HEK293T (cell line): ENCODE measurements at regions not wholly inside any gene's neighbourhood (a gene's known extent, or its start where the extent isn't known, plus 50 kb on each side); places are given as distances from the start of the nearest gene placed in this dataset.

Experiments used
- CTCF ChIA-PET: fragments of 350-600 bp; formaldehyde crosslinking; extraction: SDS; loops from one replicate; lab custom pipeline; 2021; ENCODE audit warnings: antibody characterized with exemption, inconsistent platforms; lab: Yijun Ruan, JAX
- POLR2A ChIA-PET: fragments of 350-600 bp; formaldehyde crosslinking; extraction: SDS; loops from one replicate; lab custom pipeline; 2020; ENCODE audit warnings: antibody characterized with exemption, inconsistent platforms; lab: Yijun Ruan, JAX
- DNase-seq: peaks from one replicate; pipeline ENCODE4 v3.0.0; 2012; ENCODE audit warnings: mixed read lengths; ENCODE audit errors: extremely low spot score
- ARNT ChIP-seq: fragments of 450-650 bp; IDR thresholded peaks from 2 replicates; pipeline ENCODE4 v1.6.1; 2017; ENCODE audit warnings: mild to moderate bottlenecking
- BHLHE40 ChIP-seq: fragments of 450-650 bp; IDR thresholded peaks from 2 replicates; pipeline ENCODE4 v1.6.1; 2016; ENCODE audit warnings: mild to moderate bottlenecking, moderate library complexity, borderline replicate concordance
- CTBP1 ChIP-seq: fragments of 450-650 bp; IDR thresholded peaks from 2 replicates; pipeline ENCODE4 v1.6.1; 2016; ENCODE audit warnings: borderline replicate concordance
- ELF4 ChIP-seq: fragments of 450-650 bp; IDR thresholded peaks from 2 replicates; pipeline ENCODE4 v1.6.1; 2017; ENCODE audit warnings: antibody characterized with exemption
- FOXA1 ChIP-seq: fragments of 450-650 bp; IDR thresholded peaks from 2 replicates; pipeline ENCODE4 v1.6.1; 2016; ENCODE audit warnings: mild to moderate bottlenecking
- FOXK2 ChIP-seq: fragments of 450-650 bp; IDR thresholded peaks from 2 replicates; pipeline ENCODE4 v1.6.1; 2016; ENCODE audit warnings: mild to moderate bottlenecking
- FOXM1 ChIP-seq: fragments of 450-650 bp; IDR thresholded peaks from 2 replicates; pipeline ENCODE4 v1.6.1; 2017; ENCODE audit warnings: mild to moderate bottlenecking, borderline replicate concordance
- HDGF ChIP-seq: fragments of 450-650 bp; IDR thresholded peaks from 2 replicates; pipeline ENCODE4 v1.6.1; 2017; ENCODE audit warnings: antibody characterized with exemption, borderline replicate concordance
- L3MBTL2 ChIP-seq: fragments of 450-650 bp; conservative IDR thresholded peaks from 2 replicates; pipeline ENCODE4 v1.6.1; 2016; ENCODE audit warnings: mild to moderate bottlenecking
- LEF1 ChIP-seq: fragments of 450-650 bp; IDR thresholded peaks from 2 replicates; pipeline ENCODE4 v1.6.1; 2017; ENCODE audit warnings: mild to moderate bottlenecking, borderline replicate concordance
- NFRKB ChIP-seq: fragments of 450-650 bp; IDR thresholded peaks from 2 replicates; pipeline ENCODE4 v1.6.1; 2016; ENCODE audit warnings: mild to moderate bottlenecking, moderate library complexity
- SP1 ChIP-seq: fragments of 450-650 bp; IDR thresholded peaks from 2 replicates; pipeline ENCODE4 v1.6.1; 2017
- SUZ12 ChIP-seq: fragments of 450-650 bp; IDR thresholded peaks from 2 replicates; pipeline ENCODE4 v1.6.1; 2016; ENCODE audit warnings: mild to moderate bottlenecking
- TARDBP ChIP-seq: fragments of 450-650 bp; IDR thresholded peaks from 2 replicates; pipeline ENCODE4 v1.6.1; 2016
- ZNF384 ChIP-seq: fragments of 450-650 bp; IDR thresholded peaks from 2 replicates; pipeline ENCODE4 v1.6.1; 2016
- TF ChIP-seq, protein P1 (sequence below): fragments of 450-650 bp; IDR thresholded peaks from 2 replicates; pipeline ENCODE4 v1.6.1; 2016

DNA sequence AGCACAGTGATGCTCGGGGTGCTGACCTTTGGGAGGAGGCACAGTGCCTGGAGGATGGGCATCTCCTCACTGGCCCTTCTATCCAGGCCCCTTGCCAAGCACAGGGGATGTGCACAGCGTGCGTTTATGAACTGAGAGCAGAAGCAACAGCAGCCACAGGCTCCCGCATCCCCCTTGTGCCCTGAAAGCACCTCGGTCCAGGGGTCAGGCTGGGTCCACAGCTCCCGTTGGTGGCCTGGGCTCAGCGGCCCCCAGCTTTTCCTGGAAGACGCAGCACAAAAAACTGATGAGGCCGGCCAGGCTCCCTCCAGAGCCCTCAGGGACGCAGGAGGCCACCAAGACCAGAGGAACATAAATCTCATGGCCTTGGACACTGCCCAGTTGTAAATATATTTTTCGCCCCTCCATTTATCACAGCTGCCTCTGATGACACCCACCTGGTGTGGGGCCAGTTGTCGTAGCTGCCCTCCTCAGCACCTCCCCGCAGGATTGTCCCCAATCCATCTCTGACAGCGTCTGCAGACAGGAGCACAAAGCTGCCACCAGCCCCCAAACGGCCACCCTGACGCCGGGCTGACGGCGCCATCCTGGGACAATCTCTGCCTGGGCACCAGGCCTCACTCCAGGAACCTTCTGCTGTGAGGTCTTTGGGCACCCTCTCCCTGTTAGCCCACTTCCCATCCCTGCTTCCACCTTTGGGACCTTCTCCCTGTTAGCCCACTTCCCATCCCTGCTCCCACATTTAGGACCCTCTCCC lies 203.1 kb downstream of the BRD1 start:
- no peak for DNase-seq
- ChIA-PET POLR2A (no interaction called here), CTCF (no interaction called here)
- TF ChIP-seq CTBP1 (no peak), ZNF384 (no peak)
- TF ChIP-seq, protein P1, sequence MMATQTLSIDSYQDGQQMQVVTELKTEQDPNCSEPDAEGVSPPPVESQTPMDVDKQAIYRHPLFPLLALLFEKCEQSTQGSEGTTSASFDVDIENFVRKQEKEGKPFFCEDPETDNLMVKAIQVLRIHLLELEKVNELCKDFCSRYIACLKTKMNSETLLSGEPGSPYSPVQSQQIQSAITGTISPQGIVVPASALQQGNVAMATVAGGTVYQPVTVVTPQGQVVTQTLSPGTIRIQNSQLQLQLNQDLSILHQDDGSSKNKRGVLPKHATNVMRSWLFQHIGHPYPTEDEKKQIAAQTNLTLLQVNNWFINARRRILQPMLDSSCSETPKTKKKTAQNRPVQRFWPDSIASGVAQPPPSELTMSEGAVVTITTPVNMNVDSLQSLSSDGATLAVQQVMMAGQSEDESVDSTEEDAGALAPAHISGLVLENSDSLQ, result no peak

DNA sequence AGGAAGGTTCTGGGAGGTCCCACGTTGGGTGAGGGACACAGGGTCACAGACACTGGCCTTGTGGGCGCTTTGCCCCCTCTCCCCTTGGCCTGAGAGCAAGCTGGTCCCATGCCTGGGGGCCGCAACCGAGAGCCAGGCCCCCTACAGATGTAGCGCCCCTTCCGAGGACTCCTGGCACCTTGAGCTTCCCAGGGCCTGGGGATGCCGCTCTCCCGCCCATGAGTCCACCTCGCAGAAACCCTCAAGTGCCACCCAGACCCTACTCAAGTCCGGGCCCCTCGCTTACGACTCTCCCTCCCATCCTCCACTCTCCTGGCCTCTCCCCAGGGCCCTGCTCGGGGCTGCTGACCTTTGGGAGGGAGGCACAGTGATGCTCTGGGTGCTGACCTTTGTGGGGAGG lies 204.0 kb downstream of the BRD1 start:
- no peak for TF ChIP-seq ARNT
- TF ChIP-seq ZNF384, result no peak
- TF ChIP-seq TARDBP, result no peak
- TF ChIP-seq CTBP1, result no peak
- TF ChIP-seq LEF1, result no peak
- ChIA-PET CTCF (no interaction called here), POLR2A (no interaction called here)
- no peak for DNase-seq

DNA sequence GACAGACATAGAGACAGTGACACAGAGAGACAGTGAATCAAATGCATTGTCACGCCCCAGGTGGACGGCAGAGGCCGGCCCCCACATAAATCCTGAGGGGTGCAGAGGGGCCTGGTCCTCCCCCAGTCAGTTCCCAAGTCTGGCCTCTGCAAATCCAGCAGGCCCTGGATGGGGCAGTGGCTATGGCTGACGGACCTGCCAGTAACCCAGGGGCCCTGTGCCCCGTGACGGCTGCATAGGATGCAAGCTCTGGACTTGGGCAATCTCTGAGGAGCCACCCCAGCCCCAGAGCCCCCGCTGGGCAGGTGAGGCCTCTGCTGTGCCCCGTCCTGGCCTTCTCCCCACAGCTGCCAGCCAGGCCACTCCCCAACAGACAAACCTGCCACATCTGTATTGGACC lies 204.5 kb downstream of the BRD1 start:
- no peak for DNase-seq
- ChIA-PET POLR2A (no interaction called here), CTCF (no interaction called here)
- TF ChIP-seq FOXK2 (no peak), SUZ12 (no peak), NFRKB (no peak), ZNF384 (no peak), SP1 (no peak), FOXM1 (no peak), FOXA1 (no peak), HDGF (no peak)

DNA sequence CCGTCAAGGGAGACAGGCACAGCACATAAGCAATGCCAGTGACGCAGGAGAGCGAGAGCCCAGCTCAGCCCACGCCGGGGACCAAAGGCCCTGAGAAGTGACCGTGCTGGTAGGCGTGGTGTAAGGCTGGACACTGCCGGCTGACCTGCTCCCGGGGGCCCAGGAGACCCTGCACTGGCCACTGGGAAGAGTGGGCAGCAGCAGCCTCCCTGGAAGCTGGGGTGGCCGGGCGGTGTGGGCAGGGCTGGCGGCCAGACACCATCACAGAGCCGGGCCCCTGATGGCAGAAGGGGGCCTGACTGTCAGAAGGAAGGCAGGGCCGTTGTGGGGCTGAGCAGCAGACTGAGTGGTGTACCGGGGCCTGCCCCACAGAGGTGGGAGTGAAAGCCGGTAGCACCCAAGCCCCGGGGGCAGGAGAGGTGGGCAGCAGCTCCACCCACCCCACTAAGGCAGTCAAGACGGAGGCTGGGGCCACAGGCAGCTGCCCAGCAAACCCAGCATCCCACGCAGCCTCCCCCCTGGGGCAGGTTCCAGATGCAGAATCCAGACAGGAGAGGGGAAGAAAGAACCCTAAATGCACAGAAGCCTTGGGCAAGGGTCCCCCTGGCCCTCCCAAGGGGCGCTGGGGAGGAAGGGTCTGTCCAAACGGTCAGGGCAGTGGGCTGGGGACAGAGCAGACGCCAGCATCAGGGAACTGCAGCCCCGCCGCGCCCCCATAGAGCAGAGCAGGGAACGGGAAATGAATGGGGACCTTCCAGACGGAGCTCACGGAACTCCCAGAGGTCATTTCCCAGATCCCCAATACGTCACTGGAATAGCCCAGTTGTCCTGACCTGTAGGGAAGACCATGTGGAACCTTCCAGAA lies 205.2 kb downstream of the BRD1 start:
- CTCF ChIA-PET, result no interaction called here
- no peak for TF ChIP-seq L3MBTL2
- no peak for TF ChIP-seq ARNT
- no peak for TF ChIP-seq FOXM1
- TF ChIP-seq HDGF, result no peak
- POLR2A ChIA-PET, result no interaction called here
- no peak for DNase-seq

DNA sequence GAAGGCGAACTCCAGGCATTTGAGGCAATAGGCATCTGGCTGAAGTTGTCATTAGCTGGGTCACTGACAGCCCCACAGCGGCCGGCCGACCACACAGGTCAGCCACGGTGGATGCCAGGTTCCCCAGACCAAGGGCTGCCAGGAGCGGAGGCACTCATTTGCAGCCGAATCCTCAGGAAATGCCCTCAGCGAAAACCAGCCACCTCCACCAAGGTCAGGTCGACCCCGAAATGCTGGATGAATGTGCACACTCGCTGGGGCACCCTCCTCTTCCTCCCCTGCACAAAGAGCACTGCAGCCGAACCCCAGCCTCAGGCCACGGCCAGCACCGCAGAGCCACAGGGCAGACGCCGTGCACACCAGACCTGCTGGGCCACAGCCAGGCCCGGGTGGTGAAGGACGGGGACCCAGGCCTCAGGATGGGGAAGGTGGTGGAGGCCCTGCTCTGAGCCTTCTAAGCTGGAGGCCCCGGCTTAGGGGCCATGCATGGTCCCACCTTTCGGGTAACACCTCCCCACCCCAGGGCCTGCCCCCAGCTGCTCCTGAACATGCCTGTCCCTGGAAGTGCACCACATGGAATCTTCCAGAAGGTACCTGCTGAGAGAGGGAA lies 206.0 kb downstream of the BRD1 start:
- no peak for TF ChIP-seq NFRKB
- TF ChIP-seq BHLHE40, result no peak
- TF ChIP-seq FOXM1, result no peak
- TF ChIP-seq SP1, result no peak
- TF ChIP-seq L3MBTL2, result no peak
- TF ChIP-seq FOXA1, result no peak
- no peak for TF ChIP-seq SUZ12
- TF ChIP-seq, protein P1, result no peak
- no peak for TF ChIP-seq HDGF
- TF ChIP-seq FOXK2, result no peak
- TF ChIP-seq ELF4, result no peak
- TF ChIP-seq LEF1, result no peak
- no peak for TF ChIP-seq CTBP1
- TF ChIP-seq TARDBP, result no peak
- no peak for TF ChIP-seq ZNF384
- CTCF ChIA-PET, result no interaction called here
- POLR2A ChIA-PET, result no interaction called here
- DNase-seq, result no peak

DNA sequence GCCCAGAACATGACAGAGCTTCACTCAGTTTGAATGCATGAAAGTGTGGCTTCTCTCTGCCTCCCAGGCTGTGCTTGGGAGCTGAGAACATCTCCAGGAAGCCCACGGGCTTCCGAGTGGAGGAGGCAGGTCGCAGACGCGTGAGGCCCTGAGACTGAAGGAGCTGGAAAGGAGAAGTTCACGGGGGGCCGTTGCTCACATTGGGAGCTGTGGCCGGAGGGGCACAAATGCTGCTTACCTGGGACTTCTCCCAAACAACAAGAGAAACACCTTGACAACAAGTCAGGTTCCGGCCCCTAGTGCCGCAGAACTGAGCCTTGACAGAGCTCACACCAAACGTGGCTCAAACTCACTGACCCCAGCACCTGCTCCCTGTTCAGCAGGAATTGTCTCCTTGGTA lies 207.0 kb downstream of the BRD1 start:
- CTCF ChIA-PET, result no interaction called here
- POLR2A ChIA-PET, result no interaction called here
- no peak for DNase-seq
- TF ChIP-seq L3MBTL2 (no peak), ARNT (no peak), BHLHE40 (no peak)

DNA sequence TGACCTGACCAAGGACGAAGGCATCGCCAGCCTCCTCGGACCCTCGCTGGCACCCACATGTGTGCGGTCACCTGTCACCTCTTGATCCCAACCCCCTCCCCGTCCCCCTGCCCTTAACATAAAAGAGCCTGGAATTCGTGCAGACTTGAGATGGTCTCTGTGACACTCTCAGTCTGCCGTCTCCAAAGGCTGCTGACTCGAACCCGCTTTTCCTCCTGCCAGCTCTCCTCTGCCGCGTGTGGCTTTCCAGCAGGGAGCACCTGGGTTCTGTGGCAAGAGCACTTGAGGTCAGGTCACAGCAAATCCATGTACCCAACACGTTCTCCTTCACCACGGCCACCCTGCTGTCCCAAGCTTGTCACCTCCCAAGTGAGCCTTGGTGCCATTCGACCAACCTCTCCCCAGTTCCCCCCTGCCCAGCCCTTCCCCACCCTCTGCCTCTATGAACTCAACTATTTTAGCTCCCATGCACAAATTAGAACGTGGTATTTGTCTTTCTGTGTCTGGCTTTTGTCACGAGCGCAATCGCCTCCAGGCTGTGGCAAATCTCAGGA lies 207.6 kb downstream of the BRD1 start:
- CTCF ChIA-PET, result no interaction called here
- POLR2A ChIA-PET, result no interaction called here
- DNase-seq, result no peak
- TF ChIP-seq FOXA1, result no peak
- no peak for TF ChIP-seq ARNT
- no peak for TF ChIP-seq FOXM1
- TF ChIP-seq TARDBP, result no peak
- TF ChIP-seq ELF4, result no peak
- no peak for TF ChIP-seq L3MBTL2
- no peak for TF ChIP-seq ZNF384
- TF ChIP-seq BHLHE40, result no peak
- TF ChIP-seq NFRKB, result no peak
- TF ChIP-seq SUZ12, result no peak
- no peak for TF ChIP-seq SP1
- TF ChIP-seq, protein P1, result no peak
- no peak for TF ChIP-seq FOXK2
